Activated T-cell treated with anti-CD3 and anti-CD28 coated beads for 1 hour (primary cell): ENCODE measurements at regions not wholly inside any gene's neighbourhood (a gene's known extent, or its start where the extent isn't known, plus 50 kb on each side); places are given as distances from the start of the nearest gene placed in this dataset.

ENCODE experiments used
- DNase-seq: peaks from one replicate; pipeline ENCODE4 v3.0.0-alpha.2; 2020; ENCODE audit warnings: low read depth

DNA sequence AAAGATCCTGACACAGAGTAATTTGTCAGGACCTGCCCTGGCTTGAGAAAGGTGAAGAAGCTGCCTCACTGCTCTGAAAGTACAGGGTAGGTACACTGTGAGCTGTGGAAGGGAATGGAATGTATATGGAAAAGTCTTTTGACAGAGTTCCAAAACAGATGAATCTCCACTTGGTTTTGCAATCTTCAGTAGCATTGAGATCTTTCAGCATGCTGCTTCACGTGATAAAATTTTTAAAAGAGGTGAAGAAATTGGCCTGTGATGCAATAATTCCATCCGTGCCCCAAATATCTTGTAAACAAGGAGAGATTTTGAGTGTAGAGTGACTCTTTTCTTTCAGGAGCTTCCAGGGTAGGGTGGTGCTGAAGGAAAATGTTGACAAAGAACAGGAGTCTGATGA lies 123.1 kb downstream of the OSR1 start:
- DNase-seq: no peak

- no peak for DNase-seq
Observed at GRCh38 chr2:19232312-19232711, 126.1 kb downstream of the OSR1 start.

DNA sequence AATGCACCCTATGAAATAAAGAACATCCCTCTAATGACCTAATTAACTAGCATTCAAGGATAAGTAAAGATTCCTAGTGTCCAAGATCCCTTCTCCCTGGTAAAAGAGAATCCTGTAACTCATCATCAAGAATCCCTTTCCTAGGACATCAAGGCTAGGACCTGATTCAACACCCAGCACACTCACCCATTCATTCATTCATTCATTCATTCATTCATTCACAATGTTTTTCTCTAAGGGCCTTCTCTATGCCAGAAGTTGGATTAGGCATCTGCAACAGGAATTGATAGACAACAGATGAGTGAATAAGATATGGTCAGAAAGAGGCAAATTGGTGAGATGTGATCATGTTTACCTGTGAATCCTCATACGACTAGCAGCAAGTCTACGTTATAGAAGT lies 126.8 kb downstream of the OSR1 start:
- DNase-seq: no peak

DNA sequence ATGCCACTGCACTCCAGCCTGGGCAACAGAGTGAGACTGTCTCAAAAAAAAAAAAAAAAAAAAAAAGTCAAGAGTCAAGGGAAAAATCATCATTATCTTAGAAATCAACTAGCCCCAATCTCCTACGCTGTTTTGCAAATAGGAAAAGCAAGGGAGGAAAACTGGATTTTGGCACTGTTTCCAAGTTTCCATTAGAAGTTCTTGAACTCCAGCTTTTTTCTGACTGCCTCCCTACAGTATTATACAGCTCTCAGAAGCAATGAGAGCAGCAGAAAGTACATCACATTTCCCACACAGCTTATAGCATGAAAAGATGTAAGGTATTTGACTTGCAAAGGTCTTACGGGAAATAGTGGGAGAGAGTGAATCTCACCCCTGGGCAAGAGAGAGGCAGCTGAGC lies 127.8 kb downstream of the OSR1 start:
- no peak for DNase-seq

DNA sequence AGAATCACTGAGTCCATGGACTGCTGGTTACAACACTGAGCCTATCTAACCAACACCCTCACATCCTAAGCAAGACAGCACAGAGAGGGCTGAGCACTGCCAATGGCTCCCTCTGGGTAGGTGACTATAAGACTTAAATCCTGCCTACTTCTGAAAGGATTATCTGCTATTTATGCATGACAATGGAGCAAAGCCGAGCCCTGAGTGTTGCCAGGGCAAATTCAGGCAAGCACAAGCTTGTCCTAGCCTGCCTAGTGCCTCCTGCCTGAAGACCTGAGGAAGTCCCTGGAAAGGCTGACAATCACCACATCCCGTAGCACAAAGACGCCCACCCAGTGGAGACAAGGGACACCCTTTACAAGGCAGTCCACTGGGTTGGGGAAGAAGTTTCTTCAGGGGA lies 129.7 kb downstream of the OSR1 start:
- no peak for DNase-seq

- DNase-seq: no peak
Observed at GRCh38 chr2:19228181-19228593, 130.2 kb downstream of the OSR1 start.

- no peak for DNase-seq
Observed at GRCh38 chr2:19226871-19227270, 131.6 kb downstream of the OSR1 start.

DNA sequence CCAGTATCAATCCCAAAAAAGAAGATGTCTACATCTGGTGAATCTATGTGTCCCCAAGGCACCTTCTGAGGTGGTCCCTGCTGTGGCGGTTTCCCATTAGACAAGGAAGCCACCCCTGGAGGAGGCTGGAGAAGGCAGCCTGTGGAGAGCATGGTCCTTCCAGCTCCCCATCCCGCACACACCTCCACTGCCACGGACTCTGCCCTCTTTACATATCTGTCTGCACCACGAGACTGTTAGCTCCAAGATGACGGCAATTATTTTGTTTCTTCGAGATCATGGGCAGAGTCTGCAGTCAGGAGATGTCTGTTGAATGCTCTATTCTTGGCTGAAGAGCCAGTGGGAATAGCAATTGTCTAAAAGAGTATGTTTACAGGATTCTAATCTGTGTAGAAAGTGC lies 132.0 kb downstream of the OSR1 start:
- DNase-seq: no peak

GRCh38 chr2:19225931-19226330 lies 132.5 kb downstream of the OSR1 start:
- no peak for DNase-seq

DNA sequence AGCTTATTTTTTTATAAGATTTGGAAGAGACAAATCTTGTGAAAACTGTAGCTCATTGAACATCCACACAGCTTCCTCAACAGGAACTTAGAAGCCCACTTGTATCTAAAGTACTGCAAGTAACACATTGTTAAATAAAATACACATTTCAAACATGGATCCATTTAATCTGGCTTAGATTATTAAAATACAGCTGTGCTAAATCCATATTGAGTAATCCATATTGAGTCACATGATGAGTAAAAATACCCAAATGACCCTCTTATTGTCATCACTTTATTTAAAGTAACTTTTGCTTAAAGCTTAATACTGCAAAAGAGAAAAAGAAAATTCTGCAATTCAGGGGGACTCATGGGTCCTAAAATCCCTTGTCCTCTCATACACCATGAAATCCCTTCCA lies 133.3 kb downstream of the OSR1 start:
- no peak for DNase-seq

- no peak for DNase-seq
Observed at GRCh38 chr2:19224486-19224885, 133.9 kb downstream of the OSR1 start.

DNA sequence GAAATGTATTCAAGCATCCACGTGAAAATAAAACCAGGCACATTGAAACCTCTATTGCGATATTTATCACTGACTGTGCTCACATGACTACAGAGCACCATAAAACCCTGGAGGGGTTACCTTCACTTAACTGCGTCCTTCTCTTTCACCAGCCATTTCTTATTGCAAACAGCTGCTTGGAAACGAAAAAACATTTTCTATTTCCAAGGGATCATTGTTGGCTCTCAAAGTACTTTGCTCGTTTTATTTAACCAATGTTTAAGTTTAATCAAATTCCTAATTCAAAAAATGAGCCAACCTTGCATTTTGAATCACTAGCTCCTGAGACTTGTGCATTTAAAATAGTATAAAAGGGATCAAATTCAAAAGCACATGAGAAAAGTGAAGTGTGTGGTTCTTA lies 134.4 kb downstream of the OSR1 start:
- no peak for DNase-seq

GRCh38 chr2:19219060-19219459 lies 139.4 kb downstream of the OSR1 start:
- no peak for DNase-seq

DNA sequence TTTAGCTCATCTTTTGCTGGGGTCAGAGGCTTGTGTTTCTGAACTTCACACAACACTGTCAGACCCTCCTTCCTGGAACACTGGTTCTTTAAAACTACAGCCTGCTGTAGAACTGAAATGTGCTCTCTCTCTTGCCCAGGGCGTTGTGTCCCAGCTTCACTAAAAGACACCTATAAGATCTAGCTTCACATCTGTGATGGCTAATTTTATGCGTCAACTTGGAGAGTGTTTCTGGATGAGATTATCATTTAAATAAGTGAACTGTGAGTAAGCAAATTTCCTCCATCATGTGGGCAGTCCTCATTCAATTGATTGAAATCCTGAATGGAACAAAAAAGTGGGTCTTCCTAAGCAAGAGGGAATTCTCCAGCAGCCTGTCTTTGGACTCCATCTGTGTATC lies 140.3 kb downstream of the OSR1 start:
- DNase-seq: no peak

GRCh38 chr2:19216676-19217602 lies 141.5 kb downstream of the OSR1 start:
- no peak for DNase-seq

DNA sequence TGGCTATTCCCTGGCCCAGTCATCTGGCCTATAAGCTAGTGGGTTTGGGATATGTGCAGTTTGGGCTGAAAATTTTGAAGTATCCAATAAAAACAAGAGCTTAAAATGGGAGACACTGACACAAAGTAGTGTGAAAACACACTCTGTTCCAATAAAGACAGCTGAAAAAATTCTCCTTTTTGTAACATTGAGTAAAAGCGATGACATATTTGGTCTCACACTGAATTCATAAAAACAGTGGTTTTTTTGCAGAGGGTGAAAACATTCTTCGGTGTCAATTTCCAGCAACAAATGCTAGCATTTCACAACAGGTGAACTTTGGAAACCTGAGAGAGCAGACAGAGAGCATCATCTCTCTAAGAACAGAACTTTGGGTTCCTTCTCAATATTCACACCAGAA lies 142.2 kb downstream of the OSR1 start:
- DNase-seq: no peak

DNA sequence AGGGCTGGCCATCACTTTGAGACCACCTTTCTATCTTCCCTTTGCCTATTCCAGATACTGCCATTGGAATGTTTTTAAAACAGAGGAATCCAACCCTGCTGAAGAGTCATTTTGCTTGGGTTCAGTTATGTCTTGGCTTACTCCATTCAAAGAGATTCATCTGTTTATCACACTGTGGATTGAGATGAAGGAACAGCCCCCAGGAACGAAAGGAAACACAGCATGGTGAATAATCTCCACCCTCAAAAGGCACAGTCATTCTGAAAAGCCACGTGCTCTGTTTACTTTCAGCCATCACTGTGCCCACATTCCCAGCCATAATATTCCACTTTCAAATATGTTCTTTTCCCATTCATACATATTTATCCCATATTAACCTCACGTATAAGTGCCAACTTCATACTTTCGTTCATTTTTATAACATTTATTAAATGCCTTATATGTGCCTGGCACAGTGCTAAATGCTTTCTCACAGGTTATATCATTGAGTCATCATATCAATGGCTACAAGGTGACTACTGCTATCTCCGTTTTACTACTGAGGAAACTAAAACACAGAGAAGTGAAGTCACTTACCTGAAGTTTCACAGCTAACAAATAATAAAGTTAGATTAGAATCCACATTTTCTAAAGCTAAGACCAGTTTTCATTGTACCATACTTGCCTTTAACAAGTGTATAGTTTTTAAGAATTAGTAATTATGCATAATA lies 143.6 kb downstream of the OSR1 start:
- DNase-seq: no peak

DNA sequence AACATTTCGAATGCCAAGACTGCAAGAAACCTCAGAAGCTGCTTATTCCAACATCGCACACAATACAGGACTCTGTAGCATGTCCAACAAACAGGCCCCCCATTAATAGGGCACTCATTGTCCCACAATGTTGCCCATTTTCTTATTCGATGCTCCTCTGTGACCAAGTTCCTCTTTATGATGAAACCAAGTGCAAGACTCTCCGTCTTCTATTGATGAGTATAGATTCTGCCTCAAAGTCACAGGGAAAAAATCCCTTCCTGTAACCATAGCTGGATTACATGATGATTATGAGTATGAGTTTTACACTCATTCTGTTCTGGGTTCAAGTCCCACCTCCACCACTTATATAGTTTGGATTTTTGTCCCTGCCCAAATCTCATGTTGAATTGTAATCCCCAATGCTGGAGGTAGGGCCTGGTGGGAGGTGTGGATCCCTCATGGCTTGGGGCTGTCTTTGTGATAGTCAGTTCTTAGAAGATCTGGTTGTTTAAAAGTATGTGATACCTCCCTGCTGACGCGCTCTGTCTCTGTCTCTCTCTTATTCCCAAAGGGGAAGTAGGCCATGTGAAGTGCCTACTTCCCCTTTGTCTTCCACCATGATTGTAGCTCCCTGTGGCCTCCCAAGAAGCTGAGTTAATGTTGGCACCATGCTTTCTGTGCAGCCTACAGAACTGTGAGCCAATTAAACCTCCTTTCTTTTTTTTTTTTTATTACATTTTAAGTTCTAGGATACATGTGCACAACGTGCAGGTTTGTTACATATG lies 148.7 kb downstream of the OSR1 start:
- no peak for DNase-seq

GRCh38 chr2:19208479-19209199 lies 149.8 kb downstream of the OSR1 start:
- no peak for DNase-seq

- DNase-seq: no peak
Observed at GRCh38 chr2:19207452-19207851, 151.0 kb downstream of the OSR1 start.

DNA sequence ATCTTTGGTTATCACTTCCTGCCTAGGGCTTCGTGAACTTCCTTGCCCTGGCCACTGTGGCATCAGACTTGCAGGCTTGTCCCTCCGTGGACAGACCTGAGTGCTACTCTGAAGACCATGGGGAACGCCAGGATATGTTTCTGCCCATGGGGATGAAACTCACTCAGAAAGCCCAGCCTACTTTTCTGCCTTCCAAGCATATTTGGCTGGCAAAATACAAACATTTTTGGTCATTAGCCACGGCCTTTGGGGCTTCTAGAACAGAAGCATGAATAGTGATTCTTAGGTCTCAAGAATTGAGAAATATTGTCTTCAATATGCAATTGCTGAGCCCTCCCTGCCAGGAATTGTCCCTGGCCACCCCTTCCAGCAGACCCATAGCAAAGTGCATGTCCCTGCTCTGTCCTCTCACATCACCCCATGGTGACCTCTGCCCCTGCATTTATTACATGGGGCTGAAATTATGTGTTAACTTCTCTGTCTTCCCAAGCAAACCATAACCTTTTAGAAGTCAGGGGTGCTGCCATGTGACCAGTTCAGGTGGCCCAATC lies 152.4 kb downstream of the OSR1 start:
- DNase-seq: no peak

- DNase-seq: no peak
Observed at GRCh38 chr2:19203866-19204265, 154.6 kb downstream of the OSR1 start.
